A673 (cell line): ENCODE measurements at regions not wholly inside any gene's neighbourhood (a gene's known extent, or its start where the extent isn't known, plus 50 kb on each side); places are given as distances from the start of the nearest gene placed in this dataset.

Experiments
- EZH2 ChIP-seq: fragments of 200-600 bp; sonication (generic); IDR thresholded peaks from 2 replicates; pipeline ENCODE4 v1.6.1; 2017; ENCODE audit warnings: borderline replicate concordance, low read depth, mild to moderate bottlenecking, mixed read lengths, antibody characterized with exemption, low read length; ENCODE audit not compliant: poor library complexity, severe bottlenecking
- TF ChIP-seq, protein P1 (sequence below): fragments of 300-800, 200-600 bp; sonication (generic); conservative IDR thresholded peaks from 2 replicates; pipeline ENCODE4 v1.5.1; 2017; ENCODE audit warnings: low read depth, mild to moderate bottlenecking, antibody characterized with exemption, low read length, moderate library complexity, mixed read lengths

DNA sequence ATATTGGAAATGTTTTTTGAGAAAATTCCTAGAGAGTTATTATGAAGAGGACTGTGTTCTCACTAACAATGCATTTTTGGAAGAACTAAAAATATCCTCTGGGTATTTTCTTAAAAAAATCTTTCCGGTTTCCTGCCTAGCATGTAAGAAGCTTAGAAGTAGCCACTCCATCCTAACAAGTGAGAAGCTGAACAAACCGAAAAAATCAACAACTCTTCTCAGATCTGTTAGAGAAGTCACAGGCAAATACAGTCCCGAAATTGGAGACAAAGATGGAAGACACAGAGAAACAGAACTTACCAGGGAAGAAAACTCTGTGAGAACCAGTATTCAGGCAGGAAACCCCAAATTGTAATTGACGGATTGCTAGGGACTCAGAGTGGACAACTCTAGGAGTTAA lies 173.0 kb downstream of the KLF12 start:
- TF ChIP-seq, protein P1, sequence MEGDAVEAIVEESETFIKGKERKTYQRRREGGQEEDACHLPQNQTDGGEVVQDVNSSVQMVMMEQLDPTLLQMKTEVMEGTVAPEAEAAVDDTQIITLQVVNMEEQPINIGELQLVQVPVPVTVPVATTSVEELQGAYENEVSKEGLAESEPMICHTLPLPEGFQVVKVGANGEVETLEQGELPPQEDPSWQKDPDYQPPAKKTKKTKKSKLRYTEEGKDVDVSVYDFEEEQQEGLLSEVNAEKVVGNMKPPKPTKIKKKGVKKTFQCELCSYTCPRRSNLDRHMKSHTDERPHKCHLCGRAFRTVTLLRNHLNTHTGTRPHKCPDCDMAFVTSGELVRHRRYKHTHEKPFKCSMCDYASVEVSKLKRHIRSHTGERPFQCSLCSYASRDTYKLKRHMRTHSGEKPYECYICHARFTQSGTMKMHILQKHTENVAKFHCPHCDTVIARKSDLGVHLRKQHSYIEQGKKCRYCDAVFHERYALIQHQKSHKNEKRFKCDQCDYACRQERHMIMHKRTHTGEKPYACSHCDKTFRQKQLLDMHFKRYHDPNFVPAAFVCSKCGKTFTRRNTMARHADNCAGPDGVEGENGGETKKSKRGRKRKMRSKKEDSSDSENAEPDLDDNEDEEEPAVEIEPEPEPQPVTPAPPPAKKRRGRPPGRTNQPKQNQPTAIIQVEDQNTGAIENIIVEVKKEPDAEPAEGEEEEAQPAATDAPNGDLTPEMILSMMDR = no peak
- TF ChIP-seq EZH2 = no peak
